KMS-11 (cell line): ENCODE measurements at regions not wholly inside any gene's neighbourhood (a gene's known extent, or its start where the extent isn't known, plus 50 kb on each side); places are given as distances from the start of the nearest gene placed in this dataset.

Source experiments
- H2AFZ ChIP-seq: fragments of 200-600 bp; sonication (generic); 2 replicates; pipeline ENCODE4 v1.6.1; 2016; ENCODE audit warnings: antibody characterized with exemption, mixed run types, low read depth
- H3K27ac ChIP-seq: fragments of 200-600 bp; sonication (generic); 2 replicates; pipeline ENCODE4 v1.6.1; 2016; ENCODE audit warnings: mild to moderate bottlenecking, mixed run types
- H3K27me3 ChIP-seq: fragments of 200-600 bp; sonication (generic); 2 replicates; pipeline ENCODE4 v1.6.1; 2017; ENCODE audit warnings: mild to moderate bottlenecking, low read depth, mixed run types, moderate library complexity; ENCODE audit not compliant: insufficient read depth
- H3K36me3 ChIP-seq: fragments of 200-600 bp; sonication (generic); 2 replicates; pipeline ENCODE4 v1.6.1; 2017; ENCODE audit warnings: mild to moderate bottlenecking, mixed run types; ENCODE audit not compliant: insufficient read depth
- H3K4me1 ChIP-seq: fragments of 200-600 bp; sonication (generic); 2 replicates; pipeline ENCODE4 v1.6.1; 2016; ENCODE audit warnings: mild to moderate bottlenecking, low read depth, mixed run types; ENCODE audit not compliant: poor library complexity, severe bottlenecking
- H3K4me2 ChIP-seq: fragments of 200-600 bp; sonication (generic); 2 replicates; pipeline ENCODE4 v1.7.0; 2016; ENCODE audit warnings: mild to moderate bottlenecking, mixed run types
- H3K4me3 ChIP-seq: fragments of 200-600 bp; sonication (generic); IDR thresholded peaks from 2 replicates; pipeline ENCODE4 v1.6.1; 2017; ENCODE audit warnings: low read depth, low read length, mixed read lengths; ENCODE audit not compliant: insufficient read depth
- H3K79me2 ChIP-seq: fragments of 200-600 bp; sonication (generic); 2 replicates; pipeline ENCODE4 v1.6.1; 2016; ENCODE audit warnings: low read depth, mixed run types; ENCODE audit not compliant: insufficient read depth
- H3K9ac ChIP-seq: fragments of 200-600 bp; sonication (generic); 2 replicates; pipeline ENCODE4 v1.6.1; 2016; ENCODE audit warnings: mild to moderate bottlenecking, mixed run types
- H4K20me1 ChIP-seq: fragments of 200-600 bp; sonication (generic); 2 replicates; pipeline ENCODE4 v1.6.1; 2016; ENCODE audit warnings: mild to moderate bottlenecking, mixed run types; ENCODE audit not compliant: insufficient read depth
- TF ChIP-seq, protein P1 (sequence below): fragments of 200-600 bp; sonication (generic); conservative IDR thresholded peaks from 2 replicates; pipeline ENCODE4 v1.6.1; 2017; ENCODE audit warnings: low read depth, mild to moderate bottlenecking, antibody characterized with exemption, low read length, moderate library complexity, mixed read lengths

DNA sequence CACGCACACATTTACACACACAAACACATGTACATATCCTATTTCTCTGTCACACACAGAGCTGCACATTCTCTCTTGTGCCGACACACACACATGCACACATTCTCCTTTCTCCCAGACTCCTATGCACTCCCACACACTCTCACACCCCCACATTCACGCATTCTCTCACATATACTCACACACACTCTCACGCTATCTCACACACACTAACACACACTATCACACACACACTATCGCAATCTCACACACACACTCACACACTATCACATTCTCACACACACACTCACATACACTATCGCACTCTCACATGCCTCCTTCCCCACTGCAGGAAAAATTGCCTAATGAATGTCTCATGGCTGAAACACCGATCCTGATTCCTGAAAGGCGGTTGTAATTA is 450.7 kb downstream of the AACS start:
- no peak overlapping the region for H3K27ac ChIP-seq
- TF ChIP-seq, protein P1, sequence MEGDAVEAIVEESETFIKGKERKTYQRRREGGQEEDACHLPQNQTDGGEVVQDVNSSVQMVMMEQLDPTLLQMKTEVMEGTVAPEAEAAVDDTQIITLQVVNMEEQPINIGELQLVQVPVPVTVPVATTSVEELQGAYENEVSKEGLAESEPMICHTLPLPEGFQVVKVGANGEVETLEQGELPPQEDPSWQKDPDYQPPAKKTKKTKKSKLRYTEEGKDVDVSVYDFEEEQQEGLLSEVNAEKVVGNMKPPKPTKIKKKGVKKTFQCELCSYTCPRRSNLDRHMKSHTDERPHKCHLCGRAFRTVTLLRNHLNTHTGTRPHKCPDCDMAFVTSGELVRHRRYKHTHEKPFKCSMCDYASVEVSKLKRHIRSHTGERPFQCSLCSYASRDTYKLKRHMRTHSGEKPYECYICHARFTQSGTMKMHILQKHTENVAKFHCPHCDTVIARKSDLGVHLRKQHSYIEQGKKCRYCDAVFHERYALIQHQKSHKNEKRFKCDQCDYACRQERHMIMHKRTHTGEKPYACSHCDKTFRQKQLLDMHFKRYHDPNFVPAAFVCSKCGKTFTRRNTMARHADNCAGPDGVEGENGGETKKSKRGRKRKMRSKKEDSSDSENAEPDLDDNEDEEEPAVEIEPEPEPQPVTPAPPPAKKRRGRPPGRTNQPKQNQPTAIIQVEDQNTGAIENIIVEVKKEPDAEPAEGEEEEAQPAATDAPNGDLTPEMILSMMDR = no peak
- H3K4me3 ChIP-seq = no peak overlapping the region
- H3K4me1 ChIP-seq = no peaks in the 10 kb centered on the region
- no peak overlapping the region for H2AFZ ChIP-seq
- no peak overlapping the region for H3K9ac ChIP-seq
- H3K79me2 ChIP-seq = no peaks in the 10 kb centered on the region
- no peaks in the 10 kb centered on the region for H4K20me1 ChIP-seq
- H3K4me2 ChIP-seq = no peak overlapping the region
- no peaks in the 10 kb centered on the region for H3K27me3 ChIP-seq
- H3K36me3 ChIP-seq = no peaks in the 10 kb centered on the region

DNA sequence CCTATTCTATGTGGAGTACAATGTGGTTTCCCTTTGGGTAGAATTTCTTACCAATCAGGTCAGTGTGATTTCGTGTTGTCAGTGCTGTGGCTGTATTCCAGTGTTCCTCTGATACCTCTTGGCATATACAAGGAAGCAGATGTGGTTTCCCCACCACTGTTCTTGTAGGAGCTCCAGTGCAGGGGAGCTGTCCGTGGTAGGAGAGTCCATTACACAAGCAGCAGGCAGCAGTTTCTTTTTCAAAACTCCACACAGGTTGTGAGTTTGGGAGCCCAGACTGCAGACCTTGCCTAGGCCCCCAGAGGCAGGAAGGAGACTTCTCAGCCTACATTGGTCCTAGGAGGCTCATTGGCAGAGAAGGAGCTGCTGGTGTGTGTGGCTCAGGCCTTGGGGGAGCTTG is 452.8 kb downstream of the AACS start:
- Histone ChIP-seq H3K4me1 (no peaks in the 10 kb centered on the region), H3K36me3 (no peaks in the 10 kb centered on the region), H4K20me1 (no peaks in the 10 kb centered on the region), H3K4me3 (no peak overlapping the region), H3K9ac (no peak overlapping the region), H2AFZ (no peak overlapping the region), H3K27ac (no peak overlapping the region), H3K79me2 (no peaks in the 10 kb centered on the region), H3K4me2 (no peak overlapping the region), H3K27me3 (no peaks in the 10 kb centered on the region)
- TF ChIP-seq, protein P1 = no peak

DNA sequence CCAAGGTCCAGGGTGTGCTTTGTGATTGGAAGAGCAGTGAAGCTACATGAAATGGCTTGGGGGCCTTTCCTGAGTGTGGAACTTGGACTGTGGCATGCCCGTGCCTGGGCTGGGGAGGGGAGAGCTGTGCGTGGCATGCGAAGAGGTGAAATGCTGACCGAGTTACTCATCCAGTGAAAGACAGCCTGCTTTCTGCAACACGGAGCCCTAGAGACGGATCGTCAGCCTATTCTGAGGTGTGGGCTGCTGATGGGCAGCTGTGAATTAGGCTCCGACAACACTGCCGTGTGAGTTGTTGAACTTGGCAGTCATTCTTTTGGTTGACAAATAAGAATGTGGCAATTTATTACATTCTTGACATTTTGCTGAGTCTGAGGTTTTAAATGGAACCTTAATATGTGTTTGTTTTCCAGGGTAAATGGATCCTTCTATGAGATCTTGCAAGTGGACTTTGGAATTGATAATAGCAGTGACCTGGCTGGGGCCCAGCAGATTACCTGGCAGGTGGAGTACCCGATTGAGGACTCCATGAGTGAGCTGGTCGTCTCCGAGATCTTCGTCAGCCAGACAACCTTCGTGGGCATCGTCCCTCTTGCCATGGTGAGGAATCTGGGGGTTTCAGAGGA is 453.9 kb downstream of the AACS start:
- H3K79me2 ChIP-seq = no peaks in the 10 kb centered on the region
- no peak overlapping the region for H2AFZ ChIP-seq
- H4K20me1 ChIP-seq = no peaks in the 10 kb centered on the region
- no peaks in the 10 kb centered on the region for H3K36me3 ChIP-seq
- H3K9ac ChIP-seq = no peak overlapping the region
- no peaks in the 10 kb centered on the region for H3K27me3 ChIP-seq
- H3K27ac ChIP-seq = no peak overlapping the region
- TF ChIP-seq, protein P1 = no peak
- no peak overlapping the region for H3K4me3 ChIP-seq
- no peaks in the 10 kb centered on the region for H3K4me1 ChIP-seq
- H3K4me2 ChIP-seq = no peak overlapping the region

DNA sequence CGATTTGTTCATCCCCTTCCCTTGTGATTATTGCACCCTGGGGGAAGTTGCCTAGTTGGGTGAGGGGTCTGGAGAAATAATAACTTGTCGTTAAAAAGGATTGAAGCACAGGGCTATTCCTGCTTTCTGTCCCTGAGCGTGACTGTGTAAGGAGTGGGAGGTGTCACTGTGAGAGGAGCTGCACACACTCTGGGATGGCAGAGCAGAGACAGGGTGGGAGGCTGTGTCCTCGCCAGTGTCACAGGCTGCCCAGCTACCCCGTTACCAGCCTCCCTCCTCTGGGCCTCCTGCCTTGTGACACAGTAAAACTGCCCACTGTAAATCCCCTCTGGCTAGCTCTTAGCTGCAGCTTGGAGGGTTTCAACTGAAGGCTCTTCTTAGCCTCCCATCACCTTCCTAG is 460.6 kb downstream of the AACS start:
- Histone ChIP-seq H3K27ac (no peak overlapping the region), H2AFZ (no peak overlapping the region), H3K4me3 (no peak overlapping the region), H3K9ac (no peak overlapping the region), H3K4me1 (no peaks in the 10 kb centered on the region), H3K36me3 (no peaks in the 10 kb centered on the region), H3K79me2 (no peaks in the 10 kb centered on the region), H4K20me1 (no peaks in the 10 kb centered on the region), H3K27me3 (no peaks in the 10 kb centered on the region), H3K4me2 (no peak overlapping the region)
- TF ChIP-seq, protein P1 = no peak
